CD14-positive monocyte (primary cell): ENCODE measurements at regions not wholly inside any gene's neighbourhood (a gene's known extent, or its start where the extent isn't known, plus 50 kb on each side); places are given as distances from the start of the nearest gene placed in this dataset.

Source experiments
- DNase-seq, 3 donors: peaks; one replicate each; pipeline ENCODE4 v3.0.0-alpha.2; 2011 to 2022
- H2AFZ ChIP-seq: 2 replicates; pipeline ENCODE4 v1.6.0; 2012; ENCODE audit warnings: mild to moderate bottlenecking, low read depth, low read length, inconsistent platforms; ENCODE audit not compliant: insufficient read depth, poor library complexity, severe bottlenecking
- H3K27ac ChIP-seq, 2 donors: 1 replicate in 1 of 2; 2 replicates in 1 of 2; pipeline ENCODE4 v1.5.1; 2012 to 2013; ENCODE audit warnings: low read length in 2 of 2, control low read depth in 1 of 2, inconsistent platforms in 1 of 2, low read depth in 1 of 2, mild to moderate bottlenecking in 1 of 2
- H3K27me3 ChIP-seq, 2 donors: one replicate each; pipeline versions ENCODE4 v1.6.0 to v1.6.1; 2011 to 2013; ENCODE audit warnings: low read length in 2 of 2; ENCODE audit not compliant: control insufficient read depth in 2 of 2, insufficient read depth in 2 of 2
- H3K36me3 ChIP-seq, 2 donors: replicated peaks in 1 of 2; 1 replicate in 1 of 2; 2 replicates in 1 of 2; pipeline versions ENCODE4 v1.5.1 to v1.6.1; 2012 to 2013; ENCODE audit warnings: low read length in 2 of 2, control low read depth in 1 of 2, inconsistent platforms in 1 of 2, mild to moderate bottlenecking in 1 of 2; ENCODE audit not compliant: insufficient read depth in 2 of 2, control insufficient read depth in 1 of 2
- H3K4me1 ChIP-seq, 2 donors: 1 replicate in 1 of 2; 2 replicates in 1 of 2; pipeline versions ENCODE4 v1.5.1 to v1.6.1; 2012 to 2013; ENCODE audit warnings: low read length in 2 of 2, control low read depth in 1 of 2, inconsistent platforms in 1 of 2, mild to moderate bottlenecking in 1 of 2, moderate library complexity in 1 of 2; ENCODE audit not compliant: insufficient read depth in 2 of 2, control insufficient read depth in 1 of 2
- H3K4me2 ChIP-seq: replicated peaks from 2 replicates; pipeline ENCODE3; 2012; ENCODE audit warnings: low read length, moderate library complexity, mild to moderate bottlenecking; ENCODE audit not compliant: poor library complexity, severe bottlenecking; ENCODE audit errors: extremely low read depth
- H3K4me3 ChIP-seq, 3 experiments: fragments of 200-600 bp in 1 of 3; sonication (generic) in 1 of 3; replicated peaks in 1 of 3; 1 replicate in 2 of 3; 2 replicates in 1 of 3; pipeline ENCODE4 v1.5.1; 2011 to 2013; ENCODE audit warnings: low read length in 3 of 3, mild to moderate bottlenecking in 3 of 3, control low read depth in 2 of 3, low read depth in 2 of 3, inconsistent platforms in 1 of 3, moderate library complexity in 1 of 3
- H3K79me2 ChIP-seq: 2 replicates; pipeline ENCODE4 v1.6.0; 2012; ENCODE audit warnings: mild to moderate bottlenecking, control low read depth, inconsistent platforms, low read length, moderate library complexity; ENCODE audit not compliant: insufficient read depth
- H3K9ac ChIP-seq: 2 replicates; pipeline ENCODE4 v1.6.0; 2017; ENCODE audit warnings: low read length, mild to moderate bottlenecking; ENCODE audit not compliant: insufficient read depth, poor library complexity, severe bottlenecking
- H3K9me3 ChIP-seq, 2 donors: replicated peaks in 1 of 2; 1 replicate in 1 of 2; 2 replicates in 1 of 2; pipeline versions ENCODE4 v1.5.1 to v1.6.1; 2012 to 2013; ENCODE audit warnings: low read length in 2 of 2, control low read depth in 1 of 2; ENCODE audit not compliant: control insufficient read depth in 1 of 2, insufficient read depth in 1 of 2
- H4K20me1 ChIP-seq: 2 replicates; pipeline ENCODE4 v1.6.0; 2012; ENCODE audit warnings: mild to moderate bottlenecking, low read length, control low read depth, moderate library complexity; ENCODE audit not compliant: insufficient read depth
- H3K27ac Mint-ChIP-seq, 7 donors: one replicate each; pipeline ENCODE4 v1.8.0; 2020; ENCODE audit warnings: mild to moderate bottlenecking in 7 of 7, mixed read lengths in 7 of 7, moderate library complexity in 6 of 7, inconsistent platforms in 2 of 7
- H3K27me3 Mint-ChIP-seq, 3 donors: one replicate each; pipeline ENCODE4 v1.8.0; 2021 to 2022; ENCODE audit warnings: low read depth in 3 of 3, mild to moderate bottlenecking in 3 of 3, mixed read lengths in 3 of 3, moderate library complexity in 3 of 3, inconsistent platforms in 1 of 3
- H3K36me3 Mint-ChIP-seq, 2 donors: one replicate each; pipeline ENCODE4 v1.8.0; 2020; ENCODE audit warnings: mixed read lengths in 2 of 2, inconsistent platforms in 1 of 2, mild to moderate bottlenecking in 1 of 2
- H3K4me1 Mint-ChIP-seq: one replicate; pipeline ENCODE4 v1.8.0; 2020; ENCODE audit warnings: mild to moderate bottlenecking, mixed read lengths
- H3K4me3 Mint-ChIP-seq, 2 donors: one replicate each; pipeline ENCODE4 v1.8.0; 2020; ENCODE audit warnings: mild to moderate bottlenecking in 2 of 2, mixed read lengths in 2 of 2, moderate library complexity in 1 of 2
- H3K9me3 Mint-ChIP-seq, 7 donors: one replicate each; pipeline ENCODE4 v1.8.0; 2020 to 2022; ENCODE audit warnings: mixed read lengths in 7 of 7, mild to moderate bottlenecking in 6 of 7, moderate library complexity in 6 of 7, inconsistent platforms in 2 of 7
- CTCF ChIP-seq: fragments of 200-600 bp; IDR thresholded peaks from one replicate; pipeline ENCODE4 v1.8.0; 2022; ENCODE audit warnings: antibody characterized with exemption, mild to moderate bottlenecking
- WGBS: methylation state at CpG from one replicate; pipeline ENCODE4 v1.1.5; 2013; ENCODE audit warnings: missing lambda C conversion rate; ENCODE audit not compliant: insufficient coverage; 5-methylcytosine and 5-hydroxymethylcytosine counted together
- intact Hi-C, 2 donors: fragments of 100-400 bp; cut with micrococcal nuclease; formaldehyde crosslinking; loops; one replicate each; pipeline versions ENCODE4 v1.15.0 to v1.15.1; 2023

GRCh38 chr15:70247281-70247680, 149.6 kb upstream of the TLE3 start:
- Mint-ChIP-seq H3K27ac (peak overlapping the region in 5 of 7 donors; percentile 22 to 90 (median 88)), H3K9me3 (peaks cover 0 to 1% (median 0%) of the 10 kb centered on the region in 7 donors), H3K4me3 (peak overlapping the region in 1 of 2 donors; percentile 67), H3K27me3 (peaks cover 9 to 11% (median 11%) of the 10 kb centered on the region in 3 donors), H3K36me3 (peaks cover 4 to 9% of the 10 kb centered on the region in 2 donors), H3K4me1 (peaks cover 56% of the 10 kb centered on the region)
- DNase-seq, result no peak
- H3K9ac ChIP-seq, result no peak overlapping the region
- H3K4me2 ChIP-seq, result no peak overlapping the region
- H3K27me3 ChIP-seq, result no peaks in the 10 kb centered on the region
- intact Hi-C loops, result loop anchor here (5.0 to 10.0 kb wide), 2 partner anchors 85 to 102 kb away; no protein-coding TSS in a partner anchor
- no peaks in the 10 kb centered on the region for H3K9me3 ChIP-seq
- H3K4me3 ChIP-seq, result no peak overlapping the region
- H4K20me1 ChIP-seq, result no peaks in the 10 kb centered on the region
- no peaks in the 10 kb centered on the region for H3K36me3 ChIP-seq
- H3K79me2 ChIP-seq, result no peaks in the 10 kb centered on the region
- peaks cover 52 to 57% of the 10 kb centered on the region in 2 donors for H3K4me1 ChIP-seq
- no peak overlapping the region for H3K27ac ChIP-seq
- 73% methylated on average over 2 of the region's 6 CpGs for WGBS
- no peak overlapping the region for H2AFZ ChIP-seq
- no peak for TF ChIP-seq CTCF

- Histone ChIP-seq H2AFZ (no peak overlapping the region), H3K36me3 (no peaks in the 10 kb centered on the region), H3K4me1 (peaks cover 58 to 63% of the 10 kb centered on the region in 2 donors), H3K4me3 (peak overlapping the region in 1 of 3 experiments; percentile 49), H3K27me3 (no peaks in the 10 kb centered on the region), H3K27ac (peak overlapping the region; percentile 76 to 83), H3K9ac (peak overlapping the region; percentile 45), H3K9me3 (no peaks in the 10 kb centered on the region), H4K20me1 (no peaks in the 10 kb centered on the region), H3K79me2 (no peaks in the 10 kb centered on the region), H3K4me2 (peak overlapping the region; percentile 61)
- peak in 2 of 3 donors; percentile 58 to 74 for DNase-seq
- H3K36me3 Mint-ChIP-seq, result peaks cover 4 to 12% of the 10 kb centered on the region in 2 donors
- intact Hi-C loops, result loop anchor here (5.0 to 10.0 kb wide), 2 partner anchors 84 to 102 kb away; no protein-coding TSS in a partner anchor
- peaks cover 0 to 1% (median 0%) of the 10 kb centered on the region in 7 donors for H3K9me3 Mint-ChIP-seq
- 86% methylated on average over 5 of the region's 8 CpGs for WGBS
- TF ChIP-seq CTCF, result no peak
- peaks cover 8 to 11% (median 11%) of the 10 kb centered on the region in 3 donors for H3K27me3 Mint-ChIP-seq
- peaks cover 62% of the 10 kb centered on the region for H3K4me1 Mint-ChIP-seq
- H3K27ac Mint-ChIP-seq, result peak overlapping the region; percentile 88 to 94 (median 89)
- peak overlapping the region in 1 of 2 donors; percentile 67 for H3K4me3 Mint-ChIP-seq
Measured at GRCh38 chr15:70246623-70247220, 149.0 kb upstream of the TLE3 start.
